ENCODE measurements at regions not wholly inside any gene's neighbourhood (a gene's known extent, or its start where the extent isn't known, plus 50 kb on each side); places are given as distances from the start of the nearest gene placed in this dataset.

DNA sequence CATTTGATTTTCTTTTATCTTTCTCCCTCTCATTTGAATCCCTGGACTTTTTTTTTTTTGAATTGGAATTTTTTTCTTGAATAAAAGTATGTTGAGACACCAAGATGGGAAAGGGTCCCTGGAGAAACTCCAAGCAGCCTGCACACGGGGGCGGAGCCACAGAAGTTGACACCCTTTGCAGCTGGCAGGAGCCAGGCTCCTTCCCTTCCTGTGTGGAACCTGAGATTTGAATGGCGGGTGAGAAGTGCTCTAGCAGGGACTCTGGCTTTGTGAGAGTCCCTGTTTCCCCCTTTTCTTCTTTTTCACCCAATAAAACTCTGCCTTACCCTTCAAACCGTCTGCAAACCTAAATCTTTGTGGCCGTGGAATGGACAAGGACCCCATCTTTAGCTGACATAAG lies 1381.0 kb upstream of the MIR17HG start:
- intact Hi-C loops (cut with micrococcal nuclease): no loop called here

More for the DNA sequence above, 1381.0 kb upstream of the MIR17HG start:
- H3K4me2 ChIP-seq (ENCODE audit: low read depth, low read length): no peak overlapping the region
- no peak overlapping the region for H3K4me3 ChIP-seq (ENCODE audit: insufficient read depth, low read depth, low read length)
- H4K5ac ChIP-seq (ENCODE audit: low read depth, low read length): no peak overlapping the region
- no peak overlapping the region for H3K14ac ChIP-seq (replicated peaks; ENCODE audit: low read depth, low read length)
- H4K8ac ChIP-seq (ENCODE audit: low read depth in 2 of 2, low read length in 2 of 2): no peak overlapping the region
- WGBS, 2 experiments (ENCODE audit: extremely low coverage in 2 of 2, insufficient read length in 1 of 2): 71% methylated on average over 1 of the region's 5 CpGs; no CpG with 5 or more reads in 1 of the 2 experiments
- ChIA-PET POLR2A (ENCODE audit: unreplicated experiment) (no interaction called here), CTCF (no interaction called here)
- no TSS peak for BruUV-seq (replicated peaks)
- no peaks in the 10 kb centered on the region for H3K36me3 ChIP-seq (ENCODE audit: control insufficient read depth, insufficient read depth, low read length)
- no peak overlapping the region for H2BK15ac ChIP-seq (ENCODE audit: low read depth, low read length)
- no peak for DNase-seq
- no peak overlapping the region for H3K9ac ChIP-seq (ENCODE audit: low read depth, low read length)
- no peaks in the 10 kb centered on the region for H3K79me1 ChIP-seq (ENCODE audit: low read depth in 1 of 2, low read length in 2 of 2)
- H3K27me3 ChIP-seq (ENCODE audit: control insufficient read depth, insufficient read depth, low read length): no peaks in the 10 kb centered on the region
- no peak overlapping the region for H2BK20ac ChIP-seq (ENCODE audit: low read depth, low read length)
- no peak overlapping the region for H4K91ac ChIP-seq (ENCODE audit: insufficient read depth, low read depth, low read length)
- no peaks in the 10 kb centered on the region for H4K20me1 ChIP-seq (ENCODE audit: insufficient read depth, low read length)
- in situ Hi-C loops (cut with MboI; ENCODE audit: low sequenced_read_pairs): no loop called here
- no peak for TF ChIP-seq MAZ (IDR thresholded peaks at IDR 0.05; ENCODE audit: borderline replicate concordance, low read depth, low read length)
- TF ChIP-seq FOS (IDR thresholded peaks at IDR 0.05; ENCODE audit: low read depth, low read length): no peak
- no peak for TF ChIP-seq NFE2L2 (IDR thresholded peaks at IDR 0.05; ENCODE audit: low read depth, low read length)
- H3K18ac ChIP-seq (ENCODE audit: low read depth, low read length): no peak overlapping the region
- no peak overlapping the region for H2BK5ac ChIP-seq (ENCODE audit: low read depth, low read length, poor library complexity, severe bottlenecking)
- H3K27ac ChIP-seq (ENCODE audit: insufficient read depth, low read length): no peak overlapping the region
- dilution Hi-C loops (cut with HindIII; ENCODE audit: low sequenced_read_pairs, unreplicated experiment): no loop called here
- ATAC-seq (ENCODE audit: low read depth): no peak
- no peak overlapping the region for H2AK5ac ChIP-seq (ENCODE audit: low read depth, low read length)
- H3K56ac ChIP-seq (ENCODE audit: extremely low read depth, insufficient read depth, low read length): no peak overlapping the region
- no peaks in the 10 kb centered on the region for H3K4me1 ChIP-seq (ENCODE audit: control insufficient read depth, insufficient read depth, low read length)
- no peak overlapping the region for H2BK120ac ChIP-seq (ENCODE audit: low read depth, low read length)
- no peak overlapping the region for H2AK9ac ChIP-seq (replicated peaks; ENCODE audit: low read depth, low read length, poor library complexity)
- H3K23ac ChIP-seq (ENCODE audit: low read depth, low read length): no peak overlapping the region
- no peaks in the 10 kb centered on the region for H3K9me1 ChIP-seq (ENCODE audit: insufficient read depth, low read length)
- H2AFZ ChIP-seq (replicated peaks; ENCODE audit: low read length, poor library complexity): no peak overlapping the region
- no peak overlapping the region for H3K4ac ChIP-seq (ENCODE audit: low read depth, low read length)
- H3K9me3 ChIP-seq (ENCODE audit: control insufficient read depth, insufficient read depth, low read length): no peaks in the 10 kb centered on the region

All from IMR-90 (cell line).